ENCODE measurements at regions not wholly inside any gene's neighbourhood (a gene's known extent, or its start where the extent isn't known, plus 50 kb on each side); places are given as distances from the start of the nearest gene placed in this dataset.
"Not testable (repeated sequence)": the region's sequence is repeated elsewhere in the genome, so short reads cannot be mapped to it uniquely, and the experiment has no call there.

GRCh38 chr2:129913695-129914495, 65.6 kb upstream of the RAB6C start:
- DNase-seq (ENCODE audit: low read depth): no peak

- no peak for DNase-seq (ENCODE audit: low read depth)
Observed at GRCh38 chr2:129914538-129915302, 64.7 kb upstream of the RAB6C start.

GRCh38 chr2:129915303-129915840, 64.1 kb upstream of the RAB6C start:
- DNase-seq (ENCODE audit: low read depth): no peak

GRCh38 chr2:129918604-129919003, 60.9 kb upstream of the RAB6C start:
- DNase-seq (ENCODE audit: low read depth): no peak

GRCh38 chr2:129922571-129923264, 56.7 kb upstream of the RAB6C start:
- no peak for DNase-seq (ENCODE audit: low read depth)

GRCh38 chr2:129923265-129924091, 56.0 kb upstream of the RAB6C start:
- DNase-seq (ENCODE audit: low read depth): no peak

GRCh38 chr2:129924115-129924514, 55.4 kb upstream of the RAB6C start:
- DNase-seq (ENCODE audit: low read depth): not testable (repeated sequence)

GRCh38 chr2:129925381-129925780, 54.1 kb upstream of the RAB6C start:
- no peak for DNase-seq (ENCODE audit: low read depth)

GRCh38 chr2:129927696-129928095, 51.8 kb upstream of the RAB6C start:
- no peak for DNase-seq (ENCODE audit: low read depth)

- DNase-seq (ENCODE audit: low read depth): peak; percentile 92
Observed at GRCh38 chr2:129929321-129930290, 49.9 kb upstream of the RAB6C start.

Data from GM04504 (cell line).